SK-N-SH (cell line): ENCODE measurements at regions not wholly inside any gene's neighbourhood (a gene's known extent, or its start where the extent isn't known, plus 50 kb on each side); places are given as distances from the start of the nearest gene placed in this dataset.

Experiments used
- CTCF ChIA-PET: fragments of 300-600, 350-600 bp; formaldehyde crosslinking; extraction: SDS; loops from one replicate; lab custom pipeline; 2021; lab: Yijun Ruan, JAX
- POLR2A ChIA-PET: fragments of 350-600 bp; sonication (Branson Sonifier 250); formaldehyde crosslinking; extraction: SDS; loops from one replicate; lab custom pipeline; 2020; ENCODE audit warnings: antibody characterized with exemption, inconsistent platforms; lab: Yijun Ruan, JAX
- DNase-seq: peaks from one replicate; pipeline ENCODE4 v3.0.0; 2012
- H2AFZ ChIP-seq: fragments of 200-600 bp; sonication (generic); 2 replicates; pipeline ENCODE4 v1.8.1; 2016; ENCODE audit warnings: antibody characterized with exemption, mild to moderate bottlenecking, low read depth
- H3F3A ChIP-seq: fragments of 200-600 bp; sonication (generic); replicated peaks from 2 replicates; pipeline ENCODE3; 2016; ENCODE audit warnings: antibody characterized with exemption, mild to moderate bottlenecking; ENCODE audit not compliant: insufficient read depth
- H3K27ac ChIP-seq, 2 experiments: fragments of 200-500 bp in 1 of 2; fragments of 200-600 bp in 1 of 2; sonication (Bioruptor generic) in 1 of 2; sonication (generic), shearing (Covaris generic) in 1 of 2; 2 replicates each; pipeline versions ENCODE4 v1.5.1 to v1.6.1; 2014 to 2016; ENCODE audit warnings: low read depth in 2 of 2, inconsistent platforms in 1 of 2, low read length in 1 of 2, mild to moderate bottlenecking in 1 of 2, mixed read lengths in 1 of 2
- H3K27me3 ChIP-seq: fragments of 200-600 bp; sonication (generic), shearing (Covaris generic); 2 replicates; pipeline ENCODE4 v1.6.1; 2016; ENCODE audit warnings: mixed run types; ENCODE audit not compliant: insufficient read depth
- H3K36me3 ChIP-seq, 2 experiments: fragments of 200-500 bp in 1 of 2; fragments of 200-600 bp in 1 of 2; sonication (Bioruptor generic) in 1 of 2; sonication (generic) in 1 of 2; replicated peaks in 1 of 2; 2 replicates each; pipeline versions ENCODE3 to v1.5.1; 2014 to 2016; ENCODE audit warnings: low read length in 1 of 2, mild to moderate bottlenecking in 1 of 2; ENCODE audit not compliant: insufficient read depth in 2 of 2, control insufficient read depth in 1 of 2
- H3K4me1 ChIP-seq, 2 experiments: fragments of 200-500 bp in 1 of 2; fragments of 200-600 bp in 1 of 2; sonication (Bioruptor generic) in 1 of 2; sonication (generic), shearing (Covaris generic) in 1 of 2; 2 replicates each; pipeline versions ENCODE4 v1.5.1 to v1.6.1; 2014 to 2016; ENCODE audit warnings: low read depth in 1 of 2, low read length in 1 of 2, mixed run types in 1 of 2; ENCODE audit not compliant: insufficient read depth in 2 of 2, control insufficient read depth in 1 of 2
- H3K4me2 ChIP-seq: fragments of 200-600 bp; sonication (generic), shearing (Covaris generic); 2 replicates; pipeline ENCODE4 v1.6.1; 2017; ENCODE audit warnings: mixed run types
- H3K4me3 ChIP-seq, 2 experiments: fragments of 200-500 bp in 1 of 2; fragments of 200-600 bp in 1 of 2; sonication (Bioruptor generic) in 1 of 2; sonication (generic), shearing (Covaris generic) in 1 of 2; 2 replicates each; pipeline versions ENCODE4 v1.5.1 to v1.8.1; 2014 to 2016; ENCODE audit warnings: low read depth in 2 of 2, inconsistent platforms in 1 of 2, low read length in 1 of 2, mild to moderate bottlenecking in 1 of 2, mixed read lengths in 1 of 2, moderate library complexity in 1 of 2
- H3K79me2 ChIP-seq: fragments of 200-600 bp; sonication (generic); 2 replicates; pipeline ENCODE4 v1.8.1; 2017; ENCODE audit warnings: mild to moderate bottlenecking; ENCODE audit not compliant: insufficient read depth
- H3K9ac ChIP-seq: fragments of 200-600 bp; sonication (generic); 2 replicates; pipeline ENCODE4 v1.6.1; 2017; ENCODE audit warnings: mixed run types
- H3K9me2 ChIP-seq: fragments of 200-600 bp; sonication (generic); 2 replicates; pipeline ENCODE4 v1.6.1; 2017; ENCODE audit warnings: mixed run types
- H3K9me3 ChIP-seq: fragments of 200-600 bp; sonication (generic); 2 replicates; pipeline ENCODE4 v1.6.1; 2017; ENCODE audit warnings: mixed run types, mild to moderate bottlenecking, moderate library complexity
- H4K20me1 ChIP-seq: fragments of 200-600 bp; sonication (generic); 2 replicates; pipeline ENCODE4 v1.6.1; 2017; ENCODE audit warnings: mild to moderate bottlenecking, mixed run types; ENCODE audit not compliant: insufficient read depth
- CHD2 ChIP-seq: fragments of 150-350 bp; IDR thresholded peaks from 2 replicates; pipeline ENCODE4 v1.6.1; 2018; ENCODE audit warnings: low read length; ENCODE audit not compliant: partially characterized antibody
- EP300 ChIP-seq, 2 experiments: IDR thresholded peaks; 2 replicates each; pipeline versions ENCODE4 v1.4.0 to v1.6.1; 2012; ENCODE audit warnings: borderline replicate concordance in 1 of 2, low read depth in 1 of 2, low read length in 1 of 2
- EZH2phosphoT487 ChIP-seq: fragments of 200-600 bp; sonication (generic); IDR thresholded peaks from 2 replicates; pipeline ENCODE4 v1.6.1; 2017; ENCODE audit warnings: low read depth, mixed run types, mild to moderate bottlenecking, antibody characterized with exemption, moderate library complexity, borderline replicate concordance
- FOSL2 ChIP-seq: IDR thresholded peaks from 2 replicates; pipeline ENCODE4 v1.4.0; 2012; ENCODE audit warnings: low read depth, mild to moderate bottlenecking, moderate library complexity, borderline replicate concordance
- GABPA ChIP-seq: IDR thresholded peaks from 2 replicates; pipeline ENCODE4 v1.4.0; 2012; ENCODE audit warnings: low read depth, mild to moderate bottlenecking
- GATA2 ChIP-seq: sonication (generic); formaldehyde crosslinking; IDR thresholded peaks from 2 replicates; pipeline ENCODE4 v1.5.0; 2020; ENCODE audit warnings: mild to moderate bottlenecking, missing genetic modification reagents
- JUND ChIP-seq: IDR thresholded peaks from 2 replicates; pipeline ENCODE4 v1.4.0; 2012
- MEF2A ChIP-seq: IDR thresholded peaks from 2 replicates; pipeline ENCODE4 v1.4.0; 2012; ENCODE audit warnings: low read depth, borderline replicate concordance
- POLR2AphosphoS5 ChIP-seq: IDR thresholded peaks from 2 replicates; pipeline ENCODE4 v1.6.1; 2012; ENCODE audit warnings: low read depth, low read length
- RAD21 ChIP-seq: IDR thresholded peaks from 2 replicates; pipeline ENCODE4 v1.6.1; 2012; ENCODE audit warnings: mild to moderate bottlenecking, low read length
- RCOR1 ChIP-seq: fragments of 150-350 bp; IDR thresholded peaks from 2 replicates; pipeline ENCODE4 v1.6.1; 2017; ENCODE audit warnings: antibody characterized with exemption, low read length
- RFX5 ChIP-seq: IDR thresholded peaks from 2 replicates; pipeline ENCODE4 v1.6.1; 2012; ENCODE audit warnings: mild to moderate bottlenecking, improper control_type of control experiment, low read length
- RXRA ChIP-seq: IDR thresholded peaks from 2 replicates; pipeline ENCODE4 v1.4.0; 2012; ENCODE audit warnings: low read depth, mild to moderate bottlenecking, borderline replicate concordance
- SIN3A ChIP-seq: IDR thresholded peaks from 2 replicates; pipeline ENCODE4 v1.6.1; 2012; ENCODE audit warnings: low read depth, mild to moderate bottlenecking, low read length, moderate library complexity, borderline replicate concordance
- SMC3 ChIP-seq: IDR thresholded peaks from 2 replicates; pipeline ENCODE4 v1.6.1; 2012; ENCODE audit warnings: low read depth, low read length, improper control_type of control experiment
- WGBS: methylation state at CpG from one replicate; pipeline ENCODE4 v1.1.6; 2017; ENCODE audit warnings: low lambda C conversion rate; 5-methylcytosine and 5-hydroxymethylcytosine counted together
- TF ChIP-seq, protein P1 (sequence below): fragments of 200-600 bp; sonication (generic); IDR thresholded peaks from 2 replicates; pipeline ENCODE4 v1.6.1; 2017; ENCODE audit warnings: antibody characterized with exemption, mild to moderate bottlenecking, moderate library complexity
- TF ChIP-seq, protein P2 (sequence below): IDR thresholded peaks from 2 replicates; pipeline ENCODE4 v1.4.0; 2012; ENCODE audit warnings: low read depth
- TF ChIP-seq, protein P3 (sequence below): IDR thresholded peaks from 2 replicates; pipeline ENCODE4 v1.6.1; 2012; ENCODE audit warnings: mild to moderate bottlenecking, low read depth, low read length, moderate library complexity
- TF ChIP-seq, protein P4 (sequence below): IDR thresholded peaks from 2 replicates; pipeline ENCODE4 v1.4.0; 2012; ENCODE audit warnings: low read depth, borderline replicate concordance
- TF ChIP-seq, protein P5 (sequence below): IDR thresholded peaks from 2 replicates; pipeline ENCODE4 v1.4.0; 2012; ENCODE audit warnings: low read depth, borderline replicate concordance

DNA sequence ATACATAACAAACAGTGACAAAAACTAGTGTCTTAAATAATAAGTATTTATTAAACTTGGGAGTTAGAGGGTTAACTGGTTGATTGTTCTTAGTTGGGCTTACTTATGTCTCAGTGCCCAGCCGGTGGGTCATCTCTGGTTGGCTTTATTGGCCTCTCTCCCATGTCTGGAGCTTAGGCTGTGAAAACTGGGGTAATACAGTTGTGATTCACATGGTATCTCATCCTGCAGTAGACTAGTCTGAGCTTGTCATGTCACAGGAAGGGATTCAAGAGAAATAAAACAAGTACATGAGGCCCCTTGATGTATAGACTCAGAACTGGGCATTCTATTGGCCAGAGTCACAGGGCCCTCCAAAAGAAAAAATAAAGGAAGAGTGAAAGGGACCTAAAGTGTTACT, 466.4 kb upstream of the SMC2 start:
- no peak overlapping the region for H3K27ac ChIP-seq
- H3K9me2 ChIP-seq, result no peaks in the 10 kb centered on the region
- no peak for DNase-seq
- WGBS, result 12% methylated on average over 1 of the region's 1 CpG
- no peaks in the 10 kb centered on the region for H3F3A ChIP-seq
- no peak overlapping the region for H2AFZ ChIP-seq
- no peaks in the 10 kb centered on the region for H3K36me3 ChIP-seq
- no peaks in the 10 kb centered on the region for H3K9me3 ChIP-seq
- H3K4me2 ChIP-seq, result no peak overlapping the region
- ChIA-PET CTCF (interaction anchor here (0.6 kb wide), 1 partner anchor 10 kb away, joined by 3 read pairs; no protein-coding TSS in a partner anchor), POLR2A (no interaction called here)
- H3K79me2 ChIP-seq, result no peaks in the 10 kb centered on the region
- no peak overlapping the region for H3K9ac ChIP-seq
- no peaks in the 10 kb centered on the region for H4K20me1 ChIP-seq
- no peaks in the 10 kb centered on the region for H3K27me3 ChIP-seq
- no peaks in the 10 kb centered on the region for H3K4me1 ChIP-seq
- no peak overlapping the region for H3K4me3 ChIP-seq
- TF ChIP-seq RXRA (no peak), RCOR1 (no peak)

DNA sequence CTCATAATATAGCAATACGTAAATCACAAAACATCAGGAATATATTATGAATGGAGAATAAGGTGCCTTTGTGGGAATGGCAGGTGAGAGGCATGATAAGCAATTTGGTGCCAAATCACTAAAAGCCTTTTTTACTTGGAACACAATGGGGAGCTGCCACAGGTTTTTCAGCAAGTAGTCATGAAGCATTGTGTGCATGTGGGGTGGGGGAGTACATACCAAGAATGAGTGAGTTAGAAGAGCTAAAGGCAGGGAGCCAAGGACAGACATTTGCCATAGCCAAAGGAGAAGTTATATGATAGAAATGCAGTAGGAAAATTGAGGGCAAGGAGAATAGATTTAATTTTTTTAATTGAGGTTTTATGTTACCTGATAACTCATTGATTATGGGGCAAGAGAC, 445.0 kb upstream of the SMC2 start:
- Histone ChIP-seq H3K36me3 (no peaks in the 10 kb centered on the region), H2AFZ (no peak overlapping the region)
- POLR2A ChIA-PET, result no interaction called here
- no peak for TF ChIP-seq FOSL2
- TF ChIP-seq RAD21, result no peak
- no peak for TF ChIP-seq RFX5
- TF ChIP-seq EP300 (IDR thresholded peaks at IDR 0.05; ENCODE audit: borderline replicate concordance in 1 of 2, low read depth in 1 of 2, low read length in 1 of 2), result no peak
- no peak for TF ChIP-seq RXRA
- no peak for TF ChIP-seq GABPA
- TF ChIP-seq SIN3A, result no peak
- TF ChIP-seq, protein P1, sequence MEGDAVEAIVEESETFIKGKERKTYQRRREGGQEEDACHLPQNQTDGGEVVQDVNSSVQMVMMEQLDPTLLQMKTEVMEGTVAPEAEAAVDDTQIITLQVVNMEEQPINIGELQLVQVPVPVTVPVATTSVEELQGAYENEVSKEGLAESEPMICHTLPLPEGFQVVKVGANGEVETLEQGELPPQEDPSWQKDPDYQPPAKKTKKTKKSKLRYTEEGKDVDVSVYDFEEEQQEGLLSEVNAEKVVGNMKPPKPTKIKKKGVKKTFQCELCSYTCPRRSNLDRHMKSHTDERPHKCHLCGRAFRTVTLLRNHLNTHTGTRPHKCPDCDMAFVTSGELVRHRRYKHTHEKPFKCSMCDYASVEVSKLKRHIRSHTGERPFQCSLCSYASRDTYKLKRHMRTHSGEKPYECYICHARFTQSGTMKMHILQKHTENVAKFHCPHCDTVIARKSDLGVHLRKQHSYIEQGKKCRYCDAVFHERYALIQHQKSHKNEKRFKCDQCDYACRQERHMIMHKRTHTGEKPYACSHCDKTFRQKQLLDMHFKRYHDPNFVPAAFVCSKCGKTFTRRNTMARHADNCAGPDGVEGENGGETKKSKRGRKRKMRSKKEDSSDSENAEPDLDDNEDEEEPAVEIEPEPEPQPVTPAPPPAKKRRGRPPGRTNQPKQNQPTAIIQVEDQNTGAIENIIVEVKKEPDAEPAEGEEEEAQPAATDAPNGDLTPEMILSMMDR, result no peak
- TF ChIP-seq MEF2A, result no peak
- no peak for TF ChIP-seq POLR2AphosphoS5
- TF ChIP-seq, protein P2, sequence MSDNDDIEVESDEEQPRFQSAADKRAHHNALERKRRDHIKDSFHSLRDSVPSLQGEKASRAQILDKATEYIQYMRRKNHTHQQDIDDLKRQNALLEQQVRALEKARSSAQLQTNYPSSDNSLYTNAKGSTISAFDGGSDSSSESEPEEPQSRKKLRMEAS, result no peak
- TF ChIP-seq CHD2, result no peak
- no peak for TF ChIP-seq JUND
- TF ChIP-seq SMC3, result no peak
- TF ChIP-seq, protein P3, sequence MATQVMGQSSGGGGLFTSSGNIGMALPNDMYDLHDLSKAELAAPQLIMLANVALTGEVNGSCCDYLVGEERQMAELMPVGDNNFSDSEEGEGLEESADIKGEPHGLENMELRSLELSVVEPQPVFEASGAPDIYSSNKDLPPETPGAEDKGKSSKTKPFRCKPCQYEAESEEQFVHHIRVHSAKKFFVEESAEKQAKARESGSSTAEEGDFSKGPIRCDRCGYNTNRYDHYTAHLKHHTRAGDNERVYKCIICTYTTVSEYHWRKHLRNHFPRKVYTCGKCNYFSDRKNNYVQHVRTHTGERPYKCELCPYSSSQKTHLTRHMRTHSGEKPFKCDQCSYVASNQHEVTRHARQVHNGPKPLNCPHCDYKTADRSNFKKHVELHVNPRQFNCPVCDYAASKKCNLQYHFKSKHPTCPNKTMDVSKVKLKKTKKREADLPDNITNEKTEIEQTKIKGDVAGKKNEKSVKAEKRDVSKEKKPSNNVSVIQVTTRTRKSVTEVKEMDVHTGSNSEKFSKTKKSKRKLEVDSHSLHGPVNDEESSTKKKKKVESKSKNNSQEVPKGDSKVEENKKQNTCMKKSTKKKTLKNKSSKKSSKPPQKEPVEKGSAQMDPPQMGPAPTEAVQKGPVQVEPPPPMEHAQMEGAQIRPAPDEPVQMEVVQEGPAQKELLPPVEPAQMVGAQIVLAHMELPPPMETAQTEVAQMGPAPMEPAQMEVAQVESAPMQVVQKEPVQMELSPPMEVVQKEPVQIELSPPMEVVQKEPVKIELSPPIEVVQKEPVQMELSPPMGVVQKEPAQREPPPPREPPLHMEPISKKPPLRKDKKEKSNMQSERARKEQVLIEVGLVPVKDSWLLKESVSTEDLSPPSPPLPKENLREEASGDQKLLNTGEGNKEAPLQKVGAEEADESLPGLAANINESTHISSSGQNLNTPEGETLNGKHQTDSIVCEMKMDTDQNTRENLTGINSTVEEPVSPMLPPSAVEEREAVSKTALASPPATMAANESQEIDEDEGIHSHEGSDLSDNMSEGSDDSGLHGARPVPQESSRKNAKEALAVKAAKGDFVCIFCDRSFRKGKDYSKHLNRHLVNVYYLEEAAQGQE, result no peak
- TF ChIP-seq, protein P4, sequence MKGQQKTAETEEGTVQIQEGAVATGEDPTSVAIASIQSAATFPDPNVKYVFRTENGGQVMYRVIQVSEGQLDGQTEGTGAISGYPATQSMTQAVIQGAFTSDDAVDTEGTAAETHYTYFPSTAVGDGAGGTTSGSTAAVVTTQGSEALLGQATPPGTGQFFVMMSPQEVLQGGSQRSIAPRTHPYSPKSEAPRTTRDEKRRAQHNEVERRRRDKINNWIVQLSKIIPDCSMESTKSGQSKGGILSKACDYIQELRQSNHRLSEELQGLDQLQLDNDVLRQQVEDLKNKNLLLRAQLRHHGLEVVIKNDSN, result no peak
- TF ChIP-seq, protein P5, sequence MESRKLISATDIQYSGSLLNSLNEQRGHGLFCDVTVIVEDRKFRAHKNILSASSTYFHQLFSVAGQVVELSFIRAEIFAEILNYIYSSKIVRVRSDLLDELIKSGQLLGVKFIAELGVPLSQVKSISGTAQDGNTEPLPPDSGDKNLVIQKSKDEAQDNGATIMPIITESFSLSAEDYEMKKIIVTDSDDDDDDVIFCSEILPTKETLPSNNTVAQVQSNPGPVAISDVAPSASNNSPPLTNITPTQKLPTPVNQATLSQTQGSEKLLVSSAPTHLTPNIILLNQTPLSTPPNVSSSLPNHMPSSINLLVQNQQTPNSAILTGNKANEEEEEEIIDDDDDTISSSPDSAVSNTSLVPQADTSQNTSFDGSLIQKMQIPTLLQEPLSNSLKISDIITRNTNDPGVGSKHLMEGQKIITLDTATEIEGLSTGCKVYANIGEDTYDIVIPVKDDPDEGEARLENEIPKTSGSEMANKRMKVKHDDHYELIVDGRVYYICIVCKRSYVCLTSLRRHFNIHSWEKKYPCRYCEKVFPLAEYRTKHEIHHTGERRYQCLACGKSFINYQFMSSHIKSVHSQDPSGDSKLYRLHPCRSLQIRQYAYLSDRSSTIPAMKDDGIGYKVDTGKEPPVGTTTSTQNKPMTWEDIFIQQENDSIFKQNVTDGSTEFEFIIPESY, result no peak
- no peak for TF ChIP-seq EZH2phosphoT487
- TF ChIP-seq GATA2 (CRISPR knock-in tag), result no peak
- TF ChIP-seq, all 33 proteins: peak for 0
- WGBS, result 14% methylated on average over 1 of the region's 1 CpG
- no peaks in the 10 kb centered on the region for H3K9me3 ChIP-seq
- no peaks in the 10 kb centered on the region for H3F3A ChIP-seq
- peaks cover 0 to 3% of the 10 kb centered on the region in 2 experiments; a peak in 1 of 4 replicates for H3K4me1 ChIP-seq
- H3K4me3 ChIP-seq, result no peak overlapping the region
- no peaks in the 10 kb centered on the region for H3K27me3 ChIP-seq
- no peaks in the 10 kb centered on the region for H4K20me1 ChIP-seq
- no peak for DNase-seq
- H3K9ac ChIP-seq, result no peak overlapping the region
- H3K79me2 ChIP-seq, result no peaks in the 10 kb centered on the region
- CTCF ChIA-PET, result interaction anchor here (0.9 kb wide), 1 partner anchor 1105 kb away, joined by 3 read pairs; no protein-coding TSS in a partner anchor
- no peaks in the 10 kb centered on the region for H3K9me2 ChIP-seq
- H3K27ac ChIP-seq, result no peak overlapping the region
- no peak overlapping the region for H3K4me2 ChIP-seq
